H7 (cell line): ENCODE measurements at regions not wholly inside any gene's neighbourhood (a gene's known extent, or its start where the extent isn't known, plus 50 kb on each side); places are given as distances from the start of the nearest gene placed in this dataset.
"Not testable (repeated sequence)": the region's sequence is repeated elsewhere in the genome, so short reads cannot be mapped to it uniquely, and the experiment has no call there.

Source experiments
- DNase-seq: peaks from one replicate; pipeline ENCODE4 v3.0.0; 2012
- H3K27me3 ChIP-seq: 2 replicates; pipeline ENCODE4 v1.6.0; 2011; ENCODE audit warnings: mild to moderate bottlenecking, low read length; ENCODE audit not compliant: control insufficient read depth, insufficient read depth
- H3K36me3 ChIP-seq: replicated peaks from 2 replicates; pipeline ENCODE4 v1.5.1; 2011; ENCODE audit warnings: low read length; ENCODE audit not compliant: control insufficient read depth, insufficient read depth
- H3K4me3 ChIP-seq: 2 replicates; pipeline ENCODE4 v1.5.1; 2011; ENCODE audit warnings: low read depth, mild to moderate bottlenecking, control low read depth, low read length, moderate library complexity; ENCODE audit not compliant: insufficient read depth

GRCh38 chr9:66601472-66601871 lies 299.1 kb upstream of the ZNF658 start:
- not testable (repeated sequence) for DNase-seq, H3K27me3 ChIP-seq, H3K4me3 ChIP-seq, H3K36me3 ChIP-seq

- H3K27me3 ChIP-seq, H3K36me3 ChIP-seq, H3K4me3 ChIP-seq, DNase-seq: not testable (repeated sequence)
Observed at GRCh38 chr9:66631521-66632046, 268.9 kb upstream of the ZNF658 start.

- H3K27me3 ChIP-seq, H3K36me3 ChIP-seq, H3K4me3 ChIP-seq, DNase-seq: not testable (repeated sequence)
Observed at GRCh38 chr9:66647675-66648074, 252.8 kb upstream of the ZNF658 start.

GRCh38 chr9:66690242-66690641 lies 210.3 kb upstream of the ZNF658 start:
- not testable (repeated sequence) for H3K36me3 ChIP-seq, DNase-seq, H3K27me3 ChIP-seq, H3K4me3 ChIP-seq

DNA sequence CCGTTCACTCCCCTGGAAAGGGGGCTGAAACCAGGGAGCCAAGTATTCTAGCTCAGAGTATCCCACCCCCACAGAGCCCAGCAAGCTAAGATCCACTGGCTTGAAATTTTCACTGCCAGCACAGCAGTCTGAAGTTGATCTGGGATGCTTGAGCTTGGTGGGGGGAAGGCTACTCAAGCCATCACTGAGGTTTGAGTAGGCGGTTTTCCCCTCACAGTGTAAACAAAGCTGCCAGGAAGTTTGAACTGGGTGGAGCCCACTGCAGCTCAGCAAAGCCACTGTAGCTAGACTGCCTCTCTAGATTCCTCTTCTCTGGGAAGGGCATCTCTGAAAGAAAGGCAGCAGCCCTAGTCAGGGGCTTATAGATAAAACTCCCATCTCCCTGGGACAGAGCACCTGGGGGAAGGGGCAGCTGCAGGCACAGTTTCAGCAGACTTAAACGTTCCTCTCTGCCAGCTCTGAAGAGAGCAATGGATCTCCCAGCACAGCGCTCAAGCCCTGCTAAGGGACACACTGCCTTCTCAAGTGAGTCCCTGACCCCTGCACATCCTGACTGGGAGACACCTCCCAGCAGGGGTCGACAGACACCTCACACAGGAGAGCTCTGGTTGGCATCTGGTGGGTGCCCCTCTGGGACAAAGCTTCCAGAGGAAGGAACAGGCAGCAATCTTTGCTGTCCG lies 204.8 kb upstream of the ZNF658 start:
- H3K4me3 ChIP-seq, H3K36me3 ChIP-seq, H3K27me3 ChIP-seq, DNase-seq: not testable (repeated sequence)

GRCh38 chr9:66697343-66698065 lies 203.0 kb upstream of the ZNF658 start:
- not testable (repeated sequence) for H3K4me3 ChIP-seq, DNase-seq, H3K36me3 ChIP-seq, H3K27me3 ChIP-seq

DNA sequence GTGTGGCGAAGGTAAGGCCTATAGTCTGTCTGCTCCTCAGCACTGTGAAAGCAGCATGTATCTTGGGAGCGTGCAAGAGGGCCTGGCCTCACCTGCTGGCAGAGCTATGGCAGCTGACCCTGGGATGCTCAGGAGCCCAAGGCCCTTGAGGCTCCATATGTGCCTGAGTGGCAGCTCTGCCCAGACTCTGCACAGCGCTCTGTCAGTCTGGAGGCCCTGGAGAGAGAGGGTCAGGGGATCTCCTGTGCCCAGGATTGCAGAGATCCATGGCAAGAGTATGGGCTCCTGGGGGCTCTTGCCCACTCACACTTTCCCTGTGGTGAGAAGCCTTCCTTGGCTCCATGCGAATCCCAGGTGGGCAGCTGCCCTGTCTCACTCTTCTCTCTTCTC lies 202.5 kb upstream of the ZNF658 start:
- H3K4me3 ChIP-seq, result not testable (repeated sequence)

GRCh38 chr9:66701411-66702377 lies 198.8 kb upstream of the ZNF658 start:
- H3K4me3 ChIP-seq, H3K27me3 ChIP-seq, H3K36me3 ChIP-seq, DNase-seq: not testable (repeated sequence)

More for the DNA sequence above, 202.5 kb upstream of the ZNF658 start:
- H3K36me3 ChIP-seq, H3K27me3 ChIP-seq, DNase-seq: not testable (repeated sequence)

DNA sequence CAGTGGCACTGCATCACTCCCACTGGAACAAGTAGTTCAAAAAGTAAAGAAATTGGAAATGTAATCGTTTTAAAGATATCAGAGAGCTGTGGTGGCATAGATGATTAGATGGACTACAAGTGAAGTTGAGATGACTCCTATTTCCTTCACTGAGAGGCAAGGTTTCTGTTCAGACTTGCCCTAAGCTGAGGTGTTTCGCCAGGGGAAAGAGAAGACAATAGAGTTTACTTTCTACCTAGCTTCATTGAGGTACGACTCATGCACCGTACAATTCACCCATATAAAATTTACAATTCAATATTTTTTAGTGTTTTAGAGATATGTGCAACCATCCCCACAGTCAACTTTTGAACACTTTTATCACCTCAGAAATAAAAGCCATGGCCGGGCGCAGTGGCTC lies 189.0 kb upstream of the ZNF658 start:
- H3K27me3 ChIP-seq, DNase-seq, H3K36me3 ChIP-seq, H3K4me3 ChIP-seq: not testable (repeated sequence)

GRCh38 chr9:66712870-66713269 lies 187.7 kb upstream of the ZNF658 start:
- H3K27me3 ChIP-seq, H3K4me3 ChIP-seq, H3K36me3 ChIP-seq, DNase-seq: not testable (repeated sequence)

GRCh38 chr9:66713552-66713951 lies 187.0 kb upstream of the ZNF658 start:
- H3K36me3 ChIP-seq, H3K27me3 ChIP-seq, H3K4me3 ChIP-seq, DNase-seq: not testable (repeated sequence)

DNA sequence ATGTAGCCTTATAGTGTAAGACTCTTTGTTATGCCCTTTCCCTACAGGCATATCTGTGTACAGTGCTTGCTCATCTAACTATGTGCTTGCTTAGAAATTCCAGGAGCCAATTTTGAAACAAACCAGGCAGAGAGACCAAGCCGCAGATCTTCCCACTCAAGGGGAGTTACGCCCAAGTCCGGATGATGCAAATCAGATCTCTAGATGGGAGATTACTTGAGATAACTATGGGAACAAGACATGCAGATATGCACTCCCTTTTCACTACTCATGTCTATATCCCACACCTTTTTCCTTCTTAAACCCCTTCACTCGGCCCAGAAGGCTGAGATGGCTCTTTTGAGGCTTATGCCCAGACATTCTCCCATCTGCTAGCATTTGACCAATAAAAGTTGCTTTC lies 179.7 kb upstream of the ZNF658 start:
- DNase-seq, H3K36me3 ChIP-seq, H3K27me3 ChIP-seq, H3K4me3 ChIP-seq: not testable (repeated sequence)

DNA sequence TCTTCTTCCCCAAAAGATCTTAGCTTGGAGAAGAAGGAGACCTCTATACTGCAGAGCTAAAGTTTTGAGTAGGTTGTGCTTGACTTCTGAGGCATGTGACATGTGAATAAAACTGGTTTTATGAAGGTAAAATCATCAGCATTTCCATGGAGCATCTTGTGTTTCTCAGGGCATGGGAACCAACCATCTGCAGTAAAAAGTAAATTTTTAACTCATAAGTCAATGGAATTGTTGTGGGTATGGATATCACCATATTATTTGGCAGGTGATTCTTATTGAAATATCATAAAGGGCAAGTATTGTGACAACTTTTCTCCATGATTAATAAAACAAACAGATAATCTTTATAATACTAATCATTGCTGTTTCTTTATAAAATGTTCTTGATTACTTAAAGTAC lies 173.0 kb upstream of the ZNF658 start:
- not testable (repeated sequence) for H3K27me3 ChIP-seq, H3K4me3 ChIP-seq, DNase-seq, H3K36me3 ChIP-seq

DNA sequence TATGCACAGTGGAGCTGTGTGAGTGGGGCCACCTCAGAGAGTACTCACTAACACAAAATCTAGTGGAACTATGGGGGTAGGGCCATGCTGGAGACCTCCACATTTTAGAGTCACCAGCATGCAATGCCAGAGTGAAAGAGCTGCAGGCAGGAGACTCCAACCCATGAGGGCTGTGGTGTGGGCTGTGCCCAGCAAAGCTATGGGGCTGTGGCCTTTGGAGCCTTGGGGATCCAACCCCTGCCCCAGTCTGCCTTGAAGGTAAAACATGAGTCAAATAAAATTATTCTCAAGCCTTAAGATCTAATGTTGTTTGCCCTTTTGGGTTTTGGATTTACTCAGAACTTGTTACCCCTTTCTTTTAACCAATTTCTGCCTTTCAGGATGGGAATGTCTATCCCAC lies 163.8 kb upstream of the ZNF658 start:
- not testable (repeated sequence) for DNase-seq, H3K4me3 ChIP-seq, H3K27me3 ChIP-seq, H3K36me3 ChIP-seq
